HG03442 (cell line): ENCODE measurements at regions not wholly inside any gene's neighbourhood (a gene's known extent, or its start where the extent isn't known, plus 50 kb on each side); places are given as distances from the start of the nearest gene placed in this dataset.
"Not testable (repeated sequence)": the region's sequence is repeated elsewhere in the genome, so short reads cannot be mapped to it uniquely, and the experiment has no call there.

Source experiments
- ATAC-seq: cut with Tn5 transposase; IDR thresholded peaks from one replicate; pipeline ENCODE4 v1.9.1; 2021; ENCODE audit warnings: mild to moderate bottlenecking, moderate library complexity; ENCODE audit not compliant: unreplicated experiment

- no peak for ATAC-seq
Observed at GRCh38 chr14:71355324-71356201, 448.3 kb downstream of the PCNX1 start.

GRCh38 chr14:71358209-71358931 lies 451.1 kb downstream of the PCNX1 start:
- no peak for ATAC-seq

- not testable (repeated sequence) for ATAC-seq
Observed at GRCh38 chr14:71358932-71359421, 451.7 kb downstream of the PCNX1 start.

DNA sequence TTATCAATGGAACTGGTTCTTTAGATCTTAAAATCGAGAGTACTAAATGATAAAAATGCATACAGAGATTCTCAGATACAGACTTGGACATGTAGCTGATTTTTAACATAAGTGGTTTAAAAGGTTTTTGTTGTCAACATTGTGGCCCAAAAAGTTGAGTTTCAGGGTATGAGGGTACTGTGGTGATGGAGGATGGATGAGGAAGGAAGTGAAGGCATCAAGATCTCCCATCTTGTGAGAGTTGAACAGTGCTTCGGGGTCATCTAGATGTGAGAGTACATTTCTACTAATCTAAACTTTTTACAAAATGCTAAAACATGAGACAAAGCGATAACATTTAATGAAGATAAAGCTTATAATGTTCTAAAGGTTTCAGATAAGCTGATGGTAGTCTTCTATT lies 452.6 kb downstream of the PCNX1 start:
- ATAC-seq = no peak

GRCh38 chr14:71361336-71361735 lies 454.1 kb downstream of the PCNX1 start:
- ATAC-seq = no peak

DNA sequence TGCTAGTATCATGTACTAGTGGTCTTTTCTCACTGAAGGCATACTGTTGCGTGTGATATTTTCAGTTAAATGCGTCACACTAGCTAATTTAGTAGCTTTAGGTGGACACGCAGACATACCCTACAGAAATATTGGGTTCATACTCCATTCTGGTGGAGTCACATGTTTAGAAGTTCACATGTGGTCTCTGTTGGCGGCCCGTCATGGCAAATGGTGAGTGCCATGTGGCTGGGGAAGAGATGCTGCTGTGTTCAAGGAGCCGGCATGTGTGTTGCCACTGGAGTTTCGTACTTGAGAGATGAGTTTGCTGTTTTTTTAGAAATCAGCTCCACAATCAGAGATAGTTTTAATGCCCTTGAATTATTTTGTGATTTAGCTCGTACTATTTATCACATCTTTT lies 454.6 kb downstream of the PCNX1 start:
- ATAC-seq = no peak

DNA sequence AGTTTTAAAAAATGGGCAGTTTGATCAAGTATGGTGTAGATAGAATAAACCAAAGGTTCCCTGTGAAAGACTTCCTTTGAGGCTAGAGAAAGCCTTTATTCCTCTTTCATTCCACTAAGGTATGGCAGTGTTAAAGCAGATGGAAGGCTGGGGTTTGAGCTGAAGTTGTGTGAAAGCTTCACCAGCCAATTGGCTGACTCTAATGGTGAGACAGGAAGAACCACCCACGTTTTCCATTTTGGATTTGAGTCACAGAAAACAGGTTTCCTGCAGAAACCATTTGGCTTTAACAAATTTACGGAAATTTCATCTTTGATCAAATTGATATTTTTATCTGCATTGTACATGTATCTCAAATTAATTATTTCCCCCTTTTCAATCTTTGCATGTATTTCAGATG lies 455.0 kb downstream of the PCNX1 start:
- no peak for ATAC-seq

DNA sequence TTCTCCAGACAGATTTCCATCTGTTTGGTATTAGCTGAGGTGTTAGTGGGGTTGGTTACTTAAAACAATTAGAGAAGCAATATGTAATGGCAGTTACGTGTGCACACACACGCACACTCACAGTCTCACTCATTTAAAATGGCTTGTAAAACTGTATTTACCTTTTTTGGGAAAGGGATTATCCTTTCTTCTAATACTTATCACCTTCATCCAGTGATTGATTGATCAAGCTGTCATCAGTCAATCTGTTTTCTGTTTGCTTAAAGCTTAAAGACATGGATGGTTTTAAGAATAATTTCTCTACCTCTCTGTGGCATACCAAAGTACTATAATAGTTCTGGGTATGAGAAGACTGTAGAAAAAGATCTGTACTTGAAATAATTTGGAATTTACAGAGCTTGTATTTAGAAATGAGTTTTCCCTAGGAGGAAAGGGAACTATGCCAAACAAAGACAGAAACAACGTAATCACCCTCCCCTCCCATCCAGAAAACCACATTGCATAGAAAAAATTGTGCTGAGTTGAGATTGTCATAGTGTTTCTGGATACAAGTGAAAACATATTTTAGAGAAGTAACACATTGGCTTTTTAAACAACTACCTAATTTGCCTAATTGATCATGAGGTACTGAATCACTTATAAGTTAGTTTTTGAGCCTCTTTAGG lies 455.8 kb downstream of the PCNX1 start:
- no peak for ATAC-seq

- ATAC-seq = no peak
Observed at GRCh38 chr14:71363946-71364925, 457.0 kb downstream of the PCNX1 start.

DNA sequence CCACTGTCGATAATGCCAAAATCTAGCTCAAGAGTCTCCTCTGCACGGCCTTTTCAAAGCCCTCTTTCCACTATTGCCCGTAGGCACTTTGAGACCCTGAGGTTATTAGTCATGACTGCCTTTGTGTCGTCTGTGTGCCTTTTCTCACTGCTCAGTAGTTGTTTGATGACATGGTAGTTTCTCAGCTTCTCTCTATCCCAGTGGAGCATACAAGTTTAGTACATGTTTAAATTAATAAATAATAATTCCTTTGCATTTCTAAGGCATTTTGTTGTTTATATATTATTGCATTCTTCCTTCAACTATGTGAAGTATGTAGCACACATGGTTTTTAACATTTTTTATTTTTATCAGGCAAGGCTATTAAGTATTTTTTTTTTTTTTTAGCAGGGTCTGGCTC lies 458.1 kb downstream of the PCNX1 start:
- ATAC-seq = no peak

DNA sequence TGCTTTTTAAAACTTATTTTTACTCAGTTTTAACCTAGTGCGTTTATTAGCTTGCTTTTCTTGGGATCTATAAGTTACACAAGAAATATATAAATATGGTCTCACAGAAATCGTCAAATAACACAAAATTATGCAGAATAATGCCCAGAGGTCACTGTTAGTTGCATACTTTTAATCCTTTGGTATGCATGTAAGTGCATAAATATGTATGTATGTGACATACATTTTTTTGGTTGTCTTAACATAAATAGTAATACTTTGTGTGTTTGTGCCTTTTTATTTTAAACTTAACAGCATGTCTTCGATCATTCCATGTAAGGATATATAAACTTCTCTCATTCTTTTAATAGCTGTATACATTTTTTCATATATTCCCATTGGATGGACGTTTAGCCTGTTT lies 459.6 kb downstream of the PCNX1 start:
- ATAC-seq = no peak

- no peak for ATAC-seq
Observed at GRCh38 chr14:71371711-71372396, 464.6 kb downstream of the PCNX1 start.

GRCh38 chr14:71372411-71372838 lies 465.2 kb downstream of the PCNX1 start:
- no peak for ATAC-seq

GRCh38 chr14:71373773-71374172 lies 466.5 kb downstream of the PCNX1 start:
- no peak for ATAC-seq

GRCh38 chr14:71374989-71375388 lies 467.7 kb downstream of the PCNX1 start:
- ATAC-seq = no peak

- ATAC-seq = no peak
Observed at GRCh38 chr14:71377099-71377498, 469.8 kb downstream of the PCNX1 start.

GRCh38 chr14:71380271-71380670 lies 473.0 kb downstream of the PCNX1 start:
- no peak for ATAC-seq

DNA sequence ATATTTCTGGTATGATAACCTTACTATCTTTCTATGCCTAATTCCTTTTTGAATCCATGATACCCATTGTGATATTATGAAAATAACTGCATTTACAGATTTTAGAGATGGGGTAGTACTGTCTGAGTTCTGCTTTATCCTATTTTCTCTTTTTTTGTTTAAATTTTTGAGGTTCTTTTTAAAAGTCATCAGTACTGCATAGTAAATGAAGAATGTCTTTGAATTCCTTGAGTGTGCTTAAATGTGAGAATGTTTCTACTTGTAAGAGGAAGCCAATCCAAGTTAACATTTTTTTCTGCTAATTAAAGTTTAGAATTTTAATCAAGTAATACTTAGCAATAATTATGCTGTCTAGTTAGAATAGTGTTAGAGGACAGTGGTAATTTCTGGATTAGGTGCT lies 474.6 kb downstream of the PCNX1 start:
- ATAC-seq = no peak

DNA sequence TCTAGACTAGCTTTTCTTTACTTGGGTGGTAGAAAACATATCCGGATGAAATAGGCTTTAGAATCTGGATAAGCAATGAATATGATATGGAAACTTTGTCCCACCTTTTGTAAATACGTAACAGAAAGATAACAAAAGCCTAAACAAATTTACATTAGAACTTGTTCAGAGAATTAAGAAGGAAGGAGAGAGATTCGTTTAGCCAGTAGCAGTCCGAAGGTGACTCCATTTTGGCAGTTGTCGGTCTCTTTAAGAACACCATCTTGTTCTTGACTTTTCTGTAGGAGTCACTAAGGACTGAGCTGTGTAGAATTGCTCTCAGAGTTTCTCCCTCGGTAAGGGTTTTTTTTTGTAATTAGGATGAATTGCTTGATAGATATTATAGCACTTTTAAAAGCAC lies 475.1 kb downstream of the PCNX1 start:
- no peak for ATAC-seq

DNA sequence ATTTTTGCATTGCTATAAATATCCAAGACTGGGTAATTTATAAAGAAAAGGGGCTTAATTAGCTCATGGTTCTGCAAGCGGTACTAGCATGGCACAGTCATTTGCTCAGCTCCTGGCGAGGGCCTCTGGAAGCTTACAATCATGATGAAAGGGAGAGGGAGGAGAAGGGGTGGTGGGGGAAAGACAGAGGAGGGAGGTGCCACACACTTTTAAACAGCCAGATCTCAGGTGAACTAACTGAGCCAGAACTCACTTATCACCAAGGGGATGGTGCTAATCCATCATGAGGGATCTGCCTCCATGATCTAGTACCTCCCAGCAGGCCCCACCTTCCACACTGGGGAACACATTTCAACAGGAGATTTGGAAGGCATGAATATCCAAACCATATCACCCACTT lies 476.3 kb downstream of the PCNX1 start:
- no peak for ATAC-seq
